NCI-H510A treated with DMSO at 0.1 percent for 48 hours (cell line): ENCODE measurements at regions not wholly inside any gene's neighbourhood (a gene's known extent, or its start where the extent isn't known, plus 50 kb on each side); places are given as distances from the start of the nearest gene placed in this dataset.
A peak's percentile ranks its signal among the peaks of the same experiment; 100 is the strongest.

Experiments used
- DNase-seq: peaks from one replicate; lab custom pipeline; 2025; lab: John Stamatoyannopoulos, UW

DNA sequence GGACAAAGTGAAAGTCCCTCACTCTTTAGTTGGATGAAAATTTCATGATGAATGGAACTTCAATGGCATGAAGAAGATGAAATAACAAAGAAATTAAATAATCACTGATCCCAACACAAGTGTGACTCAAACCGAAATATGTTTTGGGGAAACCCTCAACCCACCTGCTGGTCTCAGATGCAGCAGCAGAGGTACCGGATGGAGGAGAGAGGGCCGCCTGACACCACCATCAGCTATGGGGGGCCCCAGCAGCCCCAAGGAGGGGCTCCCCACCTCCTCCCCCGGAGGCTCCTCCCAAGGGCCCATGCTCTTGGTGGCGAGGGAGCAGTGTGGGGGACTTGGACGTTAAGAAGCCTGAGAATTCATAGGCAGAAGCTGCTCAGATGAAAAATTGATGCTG lies 137.2 kb upstream of the ADARB2 start:
- DNase-seq: no peak

DNA sequence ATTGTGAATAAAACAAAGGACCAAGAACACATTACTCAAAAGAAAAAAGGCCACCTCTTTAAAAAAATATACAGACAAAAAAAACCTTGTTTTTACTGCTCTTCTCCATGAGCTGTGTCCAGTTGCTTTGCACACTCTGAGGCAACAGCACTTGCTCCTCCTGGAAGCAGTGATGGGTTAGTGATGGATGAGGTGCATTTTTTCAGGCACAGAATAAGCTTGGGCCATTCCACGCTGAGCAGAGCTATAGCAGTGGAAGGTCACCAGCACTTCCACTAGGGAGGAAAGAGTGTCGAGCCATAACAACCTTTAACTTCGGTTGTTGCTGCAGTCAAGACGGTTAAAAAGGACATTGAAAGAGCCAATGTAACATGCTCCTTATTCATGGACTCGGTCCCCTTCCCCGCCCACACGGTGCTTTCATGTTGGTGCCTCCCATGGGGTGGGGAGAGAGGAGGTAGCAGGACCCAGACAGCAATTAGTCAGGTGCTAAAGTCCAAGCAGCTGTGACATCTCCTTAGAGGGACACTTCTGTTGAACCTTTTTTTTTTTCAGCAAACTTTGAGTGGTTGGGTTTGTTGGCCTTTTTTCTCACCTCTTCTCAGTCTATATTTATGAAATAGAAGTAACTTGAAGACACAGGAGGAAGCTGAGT lies 136.5 kb upstream of the ADARB2 start:
- DNase-seq: no peak

DNA sequence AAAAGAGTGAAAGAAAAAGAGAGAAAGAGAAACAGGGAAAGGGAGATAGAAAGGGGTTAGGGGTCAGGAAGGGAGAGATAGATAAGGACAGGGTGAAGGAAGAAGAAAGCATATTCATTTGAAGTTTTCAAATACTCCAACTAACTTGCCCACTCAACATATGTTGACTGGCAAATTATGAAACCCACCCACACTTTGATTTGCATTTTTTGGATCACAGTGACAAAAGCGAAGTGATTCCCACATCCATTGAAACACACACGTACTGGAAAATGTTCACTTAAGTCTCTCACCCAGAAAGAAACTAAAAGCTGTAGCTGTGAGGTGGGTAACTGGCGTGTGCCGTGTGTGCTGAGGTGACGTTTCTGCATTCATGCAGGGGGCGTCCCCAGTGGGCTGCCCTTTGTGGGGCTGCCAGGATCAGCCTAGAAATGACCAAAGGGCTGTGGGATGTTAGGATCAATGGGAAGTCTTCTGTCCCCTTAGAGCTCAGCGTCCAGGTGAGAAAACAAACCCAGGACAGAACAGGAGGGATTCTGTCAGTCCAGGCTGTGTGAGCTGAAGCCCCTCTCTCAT lies 134.9 kb upstream of the ADARB2 start:
- no peak for DNase-seq

DNA sequence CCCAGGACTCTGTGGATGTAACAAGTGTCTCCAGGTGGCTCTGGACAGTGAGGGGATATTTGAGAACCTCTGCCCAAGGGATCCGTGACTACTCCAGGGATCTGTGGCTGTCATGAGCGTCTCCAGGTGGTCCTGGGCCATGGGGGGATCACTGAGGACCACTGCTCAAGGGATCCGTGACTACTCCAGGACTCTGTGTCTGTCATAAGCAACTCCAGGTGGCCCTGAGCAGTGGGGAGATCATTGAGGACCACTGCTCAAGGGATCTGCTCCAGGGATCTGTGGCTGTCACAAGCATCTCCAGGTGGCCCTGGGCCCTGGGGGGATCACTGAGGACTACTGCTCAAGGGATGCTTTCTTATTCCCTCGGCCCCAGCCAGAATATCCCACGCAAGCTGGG lies 133.2 kb upstream of the ADARB2 start:
- no peak for DNase-seq

DNA sequence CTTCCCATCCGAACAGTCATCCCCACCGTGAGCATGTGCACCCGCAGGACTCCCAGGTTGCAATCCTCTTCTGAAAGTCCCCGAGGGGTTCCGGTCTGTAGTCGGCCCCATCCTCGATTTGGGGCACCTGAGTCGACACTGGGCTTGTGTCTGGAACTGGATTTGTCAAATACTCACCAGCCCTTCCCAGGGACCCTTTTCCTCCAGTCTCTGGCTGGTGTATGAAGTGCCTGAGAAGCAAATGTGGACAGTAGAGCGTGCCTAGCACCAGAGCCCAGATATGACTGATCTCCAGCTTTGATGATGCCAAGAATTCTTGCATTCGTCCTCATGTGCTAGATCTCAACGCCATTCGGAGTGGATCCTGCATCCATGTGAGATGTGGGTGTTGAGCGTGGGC lies 132.5 kb upstream of the ADARB2 start:
- DNase-seq: no peak

DNA sequence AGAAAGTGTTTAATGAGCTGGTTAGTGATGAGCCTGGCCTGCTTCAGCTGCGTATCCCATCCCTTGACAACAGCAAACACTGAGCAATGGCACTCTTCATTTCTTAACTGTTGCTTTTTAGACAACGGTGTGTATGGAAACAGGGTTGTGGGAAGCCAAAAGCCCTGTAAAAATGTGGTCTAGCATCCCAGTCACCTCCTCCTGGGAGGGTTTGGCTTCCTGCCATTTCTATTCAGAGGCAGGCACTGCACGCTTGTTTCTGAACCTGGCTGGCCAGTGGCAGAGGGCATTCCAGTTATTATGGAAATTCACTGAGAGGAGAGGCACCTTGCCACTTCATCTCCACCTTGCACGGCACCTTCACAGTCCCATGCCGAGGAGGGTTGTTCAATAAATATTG lies 123.0 kb upstream of the ADARB2 start:
- DNase-seq: peak; percentile 43

DNA sequence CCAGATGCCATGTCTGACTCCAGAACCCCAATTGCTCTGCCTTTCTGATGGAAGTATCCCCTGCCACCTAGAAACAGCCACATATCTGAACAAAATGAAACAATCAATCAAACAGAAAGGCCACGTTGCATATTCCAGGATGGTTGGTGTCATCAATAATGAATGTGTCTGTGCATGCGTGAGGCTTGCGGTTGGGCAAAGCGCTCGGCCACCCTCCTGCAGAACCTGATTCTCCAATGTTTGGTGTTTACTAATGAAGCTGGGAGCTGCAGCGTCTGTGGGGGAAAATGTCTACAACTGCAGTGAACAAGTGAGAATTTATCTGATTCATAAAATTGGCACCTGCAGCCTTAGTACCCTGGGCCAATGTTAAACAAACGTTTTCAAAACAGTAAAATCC lies 121.2 kb upstream of the ADARB2 start:
- no peak for DNase-seq

DNA sequence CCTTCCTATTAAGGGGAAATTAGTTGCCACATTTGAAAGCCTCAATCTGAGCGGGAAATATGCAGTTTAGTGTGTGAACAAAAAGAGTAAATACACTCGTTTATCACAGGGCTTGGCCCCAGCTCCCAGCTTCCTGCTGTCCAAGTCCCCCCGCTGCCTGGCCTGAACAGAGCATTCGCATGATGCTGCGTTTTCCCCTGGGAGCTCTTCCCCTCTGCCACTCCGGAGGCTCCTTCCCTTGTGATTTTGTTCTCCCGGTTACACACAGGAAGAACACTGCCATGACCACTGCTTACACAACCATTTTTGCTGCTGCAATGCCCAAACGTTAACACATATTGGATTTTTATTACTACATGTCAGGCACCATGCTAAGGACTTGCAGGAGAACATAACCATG lies 120.7 kb upstream of the ADARB2 start:
- no peak for DNase-seq

DNA sequence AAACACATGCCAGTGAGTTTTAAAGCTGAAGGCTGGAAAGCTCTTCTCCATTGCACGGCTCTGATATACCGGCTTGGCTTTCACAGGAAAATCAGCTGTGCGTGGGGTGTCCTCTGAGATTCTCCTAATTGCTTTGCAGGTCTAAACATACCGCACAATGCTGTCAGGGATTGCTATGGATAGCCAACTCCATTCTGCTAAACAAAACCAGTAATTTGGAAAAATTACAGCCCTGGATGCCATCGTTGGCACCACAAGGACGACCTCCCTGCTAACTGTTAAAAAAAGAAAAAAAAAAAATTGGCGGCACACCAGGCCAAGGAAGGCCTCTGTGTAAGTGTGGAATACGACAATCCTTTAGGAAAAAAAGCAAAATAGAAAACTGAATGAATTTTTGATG lies 118.6 kb upstream of the ADARB2 start:
- no peak for DNase-seq

DNA sequence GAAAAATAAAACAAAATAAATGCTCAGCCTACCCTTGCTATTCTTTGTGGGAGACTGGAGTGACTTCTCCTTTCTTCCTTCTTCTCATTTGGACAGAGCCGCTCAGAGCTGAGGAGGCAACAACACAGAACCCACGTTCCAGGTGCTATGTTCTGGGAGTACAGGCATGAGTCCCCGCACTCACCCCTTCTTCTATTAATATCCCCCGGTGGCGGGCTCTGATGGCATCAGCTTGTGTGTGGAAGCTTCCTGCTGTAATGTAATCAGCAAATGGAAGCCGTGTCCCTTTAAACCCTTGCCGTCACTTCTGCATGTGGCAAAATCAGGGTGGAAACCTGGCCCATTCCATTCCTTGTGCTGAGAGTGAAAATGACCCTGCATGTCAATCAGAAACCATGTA lies 116.9 kb upstream of the ADARB2 start:
- no peak for DNase-seq

DNA sequence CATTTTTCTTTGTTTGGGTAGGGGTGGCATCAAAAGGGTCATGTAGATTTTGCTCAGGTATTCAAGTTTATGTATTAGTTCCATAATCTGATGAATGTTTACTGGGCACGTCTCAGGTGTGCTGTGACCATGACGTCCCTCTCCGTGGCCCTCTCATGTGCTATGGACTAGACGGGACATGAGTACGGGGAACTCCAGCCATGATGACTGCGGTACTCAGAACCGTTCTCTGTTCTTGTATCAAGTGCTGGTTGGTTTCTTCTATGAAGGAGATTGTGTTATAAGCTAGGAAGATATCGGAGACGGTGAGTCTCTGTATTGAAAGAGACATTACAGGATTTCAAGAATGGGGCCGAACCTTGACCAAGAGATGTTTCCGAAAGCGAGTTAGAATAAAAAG lies 116.5 kb upstream of the ADARB2 start:
- no peak for DNase-seq

DNA sequence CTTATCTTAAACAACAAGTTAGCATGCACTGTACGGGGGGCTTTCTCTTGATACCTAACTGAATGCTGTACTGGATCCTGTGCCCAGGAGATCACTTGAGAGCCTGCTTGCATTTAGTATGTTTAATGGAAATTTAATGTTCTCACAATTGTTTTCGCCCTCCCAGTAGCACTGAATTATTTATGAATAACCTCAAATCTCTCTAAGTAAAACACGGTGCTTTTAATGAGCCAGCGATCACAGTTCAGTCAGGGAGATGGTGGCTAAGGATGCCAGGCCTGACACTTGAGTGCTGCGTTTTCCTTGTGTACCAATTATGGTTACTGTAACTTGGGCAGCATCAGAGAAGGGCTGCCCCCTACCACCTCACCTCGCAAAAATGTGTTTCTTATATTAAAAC lies 115.5 kb upstream of the ADARB2 start:
- DNase-seq: no peak

DNA sequence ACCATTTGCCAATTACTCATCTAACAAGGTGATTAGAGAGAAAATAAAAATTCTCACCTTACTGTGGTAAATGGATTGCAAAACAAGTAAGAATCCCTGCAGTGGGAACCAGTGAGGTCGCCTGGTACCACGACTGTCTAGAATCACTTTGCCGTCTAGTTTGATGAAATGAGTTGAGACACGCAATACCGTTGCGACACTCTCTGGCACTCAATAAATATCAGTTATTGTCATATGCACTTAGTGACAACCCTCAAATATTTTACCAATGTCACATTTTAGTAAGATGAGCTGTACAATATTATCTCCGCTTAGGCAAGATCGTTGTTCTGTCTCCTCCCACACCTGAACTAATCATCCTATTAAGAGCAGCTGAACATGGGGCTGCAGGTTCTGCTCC lies 114.4 kb upstream of the ADARB2 start:
- no peak for DNase-seq

DNA sequence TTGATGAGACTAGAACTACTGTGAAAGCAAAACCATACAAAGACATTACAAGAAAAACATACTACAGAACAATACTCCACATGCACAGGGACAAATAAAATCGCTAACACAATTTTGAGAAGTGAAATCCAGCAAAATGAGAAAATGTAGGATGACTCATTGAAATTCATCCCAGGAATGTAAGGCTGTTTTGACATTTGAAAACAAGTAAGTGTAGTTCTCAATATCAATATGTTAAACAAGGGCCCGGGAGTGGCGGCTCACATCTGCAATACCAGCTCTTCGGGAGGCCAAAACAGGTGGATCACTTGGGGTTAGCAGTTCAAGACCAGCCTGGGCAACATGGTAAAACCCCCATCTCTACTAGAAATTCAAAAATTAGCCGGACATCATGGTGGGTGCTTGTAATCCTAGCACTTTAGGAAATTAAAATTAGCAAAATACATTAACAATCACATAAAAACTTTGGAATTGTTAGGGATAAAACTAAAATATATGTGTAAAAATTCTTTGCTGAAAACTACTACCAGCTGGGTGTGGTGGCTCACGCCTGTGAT lies 113.7 kb upstream of the ADARB2 start:
- no peak for DNase-seq

DNA sequence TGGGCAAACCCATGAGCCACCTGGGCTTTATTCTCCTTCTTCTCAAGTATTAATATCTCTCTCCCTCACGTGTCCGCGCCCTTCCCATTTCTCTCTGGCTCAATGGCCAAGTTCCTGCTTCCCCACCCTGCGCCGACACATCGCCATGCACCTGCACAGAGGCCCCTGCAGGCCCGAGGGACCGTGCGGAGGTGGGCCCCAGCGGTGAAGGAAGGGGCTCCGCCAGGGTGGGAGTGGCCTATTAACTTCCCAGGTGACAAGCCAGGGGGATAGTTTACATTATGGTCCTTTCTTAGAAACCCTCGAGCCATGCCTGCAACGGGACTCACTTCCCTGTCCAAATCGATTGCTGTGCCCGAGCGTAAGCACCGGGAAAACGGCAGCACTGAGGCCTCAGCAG lies 110.0 kb upstream of the ADARB2 start:
- no peak for DNase-seq

DNA sequence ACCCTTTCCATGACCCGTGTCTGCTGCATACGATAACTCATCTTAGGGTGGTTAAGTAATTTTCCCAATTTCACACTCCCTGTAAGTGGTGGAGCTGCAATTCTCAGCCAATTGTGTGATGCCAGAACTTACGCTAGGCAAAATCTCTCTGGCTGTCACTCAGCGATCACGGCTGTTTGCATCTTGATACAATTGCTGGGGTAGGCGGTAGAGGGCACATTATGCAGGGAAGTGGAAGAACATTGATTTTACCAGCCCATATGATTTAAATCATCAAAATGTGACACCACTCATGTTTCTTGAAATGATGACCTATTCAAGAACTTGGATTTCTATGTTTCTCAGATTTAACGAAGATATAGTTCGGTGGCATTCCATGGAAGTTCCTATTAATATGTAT lies 108.7 kb upstream of the ADARB2 start:
- no peak for DNase-seq

DNA sequence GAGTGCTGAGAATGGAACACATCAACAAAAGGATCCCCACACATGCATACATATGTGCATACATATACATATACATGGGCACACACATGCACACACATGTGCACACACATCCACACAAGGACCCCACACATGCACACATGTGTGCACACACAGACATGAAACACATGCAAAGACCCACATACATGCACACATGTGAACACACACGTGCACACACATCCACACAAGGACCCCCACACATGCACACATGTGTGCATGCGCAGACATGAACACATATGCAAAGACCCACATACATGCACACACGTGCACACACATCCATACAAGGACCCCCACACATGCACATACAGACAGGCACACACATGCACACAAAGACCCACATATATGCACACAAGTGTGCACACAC lies 104.4 kb upstream of the ADARB2 start:
- no peak for DNase-seq

DNA sequence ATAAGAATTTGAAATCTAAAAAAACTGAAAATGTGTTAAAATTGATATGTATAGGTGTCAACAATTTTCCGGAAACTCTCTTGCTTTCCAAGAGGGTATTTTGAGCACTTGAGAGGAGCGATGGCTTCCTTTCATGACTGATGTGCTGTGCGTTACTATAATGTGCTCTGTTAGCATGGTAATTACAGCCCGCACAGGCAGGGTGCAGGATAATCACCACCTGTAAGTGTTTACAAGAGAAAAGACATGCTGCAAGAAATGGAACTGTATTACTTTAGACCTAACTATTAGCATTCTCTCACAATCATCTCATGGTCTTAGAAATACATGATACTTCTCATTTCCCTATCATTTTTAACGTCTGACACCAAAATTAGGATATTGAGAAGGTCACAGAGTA lies 92.4 kb upstream of the ADARB2 start:
- DNase-seq: no peak

DNA sequence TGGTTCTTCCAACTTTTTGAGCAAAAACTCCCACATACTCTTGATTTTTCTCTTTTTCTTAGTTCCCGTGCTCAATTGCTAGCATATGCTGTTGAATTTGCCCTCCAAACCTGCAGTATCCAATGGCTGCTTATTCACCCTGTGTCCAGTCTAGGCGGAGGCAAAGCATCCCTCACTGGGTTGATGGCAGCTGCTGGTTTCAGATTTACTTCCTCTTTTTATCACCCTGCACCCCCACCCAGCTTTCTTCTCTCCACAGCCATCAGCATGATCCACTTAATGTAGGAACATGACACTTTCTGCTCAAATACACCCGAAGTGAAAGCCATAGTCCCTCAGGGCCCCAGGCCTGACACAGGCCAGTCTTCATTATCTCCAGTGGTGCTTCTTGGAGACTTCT lies 87.6 kb upstream of the ADARB2 start:
- no peak for DNase-seq

DNA sequence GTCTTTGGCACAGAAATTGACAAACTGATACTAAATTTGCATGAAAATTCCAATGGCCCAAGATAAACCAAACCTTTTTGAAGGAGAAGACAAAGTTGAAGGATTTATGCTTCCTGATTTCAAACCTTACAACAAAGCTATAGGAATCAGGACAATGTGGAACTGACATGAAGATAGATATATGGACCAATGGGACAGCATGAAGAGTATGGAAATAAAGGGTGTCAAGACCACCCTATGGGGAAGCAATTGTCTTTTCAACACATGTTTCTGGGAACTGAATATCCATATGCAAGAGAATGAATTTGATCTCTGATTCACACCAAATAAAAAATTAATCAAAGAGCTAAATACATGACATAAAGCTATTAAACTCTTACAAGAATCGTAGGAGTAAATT lies 77.2 kb upstream of the ADARB2 start:
- DNase-seq: no peak

DNA sequence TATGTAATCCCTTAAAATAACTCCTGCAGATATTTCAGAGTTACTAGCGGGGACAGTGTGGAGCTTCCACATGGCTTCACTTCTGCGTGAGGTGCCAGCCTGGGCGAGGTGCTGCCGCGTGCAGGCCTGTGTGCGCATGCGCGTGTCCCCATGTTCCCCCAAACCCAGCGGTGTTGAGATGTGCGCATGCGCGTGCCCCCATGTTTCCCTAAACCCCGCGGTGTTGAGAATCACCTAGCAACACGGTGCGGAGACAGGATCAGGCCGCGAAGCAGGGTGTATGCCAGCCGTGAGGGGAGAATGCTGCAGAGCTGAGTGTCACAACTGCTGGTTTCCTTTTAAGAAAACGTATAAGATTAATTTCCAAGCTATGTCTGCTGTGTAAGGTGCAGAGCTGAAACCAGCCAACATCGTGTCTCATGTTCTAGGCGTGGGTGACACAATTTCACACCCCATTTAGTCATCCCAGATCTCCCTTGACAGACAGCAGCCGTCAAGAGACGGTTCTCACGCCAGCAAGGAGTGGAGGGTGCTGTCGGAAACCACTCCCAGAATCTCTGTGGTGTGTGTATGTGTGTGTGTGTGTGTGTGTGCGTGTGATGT lies 71.9 kb upstream of the ADARB2 start:
- DNase-seq: no peak

DNA sequence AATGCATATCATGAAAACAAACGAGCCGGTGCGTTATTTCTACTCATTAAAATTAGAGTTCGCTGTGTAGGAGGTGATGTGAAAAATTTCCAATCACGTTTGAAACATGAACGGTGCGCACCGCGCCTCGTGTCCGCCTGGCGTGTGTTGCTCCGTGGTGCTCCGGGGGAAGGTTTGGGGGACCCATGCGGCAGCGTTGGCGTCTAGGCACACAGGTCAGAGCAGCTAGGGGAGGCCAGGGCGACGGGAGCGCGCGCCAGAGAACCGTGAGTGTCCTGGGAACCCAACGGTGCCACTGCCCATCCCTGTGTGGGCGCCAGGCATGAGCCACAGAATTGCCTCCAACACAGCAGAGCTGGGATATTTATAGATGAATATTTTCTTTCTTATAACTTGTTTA lies 70.6 kb upstream of the ADARB2 start:
- DNase-seq: no peak

DNA sequence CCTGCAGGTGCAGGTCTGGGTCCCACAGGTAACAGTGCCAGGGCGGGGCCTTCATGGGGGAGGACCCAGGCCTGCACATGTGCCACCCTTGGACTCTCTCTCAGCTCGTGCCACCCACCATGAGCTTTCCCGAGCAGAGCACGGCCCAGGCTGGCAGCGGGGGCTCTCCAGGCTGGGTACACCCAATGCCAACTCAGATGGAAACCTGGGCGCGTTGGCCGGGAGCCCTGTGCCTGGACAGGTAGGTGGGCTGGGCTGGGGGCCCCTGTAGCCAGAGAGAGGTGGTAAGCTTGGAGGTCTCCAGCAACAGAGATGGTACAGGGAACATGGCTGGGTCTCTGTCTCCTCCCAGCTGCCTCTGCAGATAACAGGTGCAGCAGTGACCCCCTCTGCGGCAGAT lies 69.9 kb upstream of the ADARB2 start:
- no peak for DNase-seq

DNA sequence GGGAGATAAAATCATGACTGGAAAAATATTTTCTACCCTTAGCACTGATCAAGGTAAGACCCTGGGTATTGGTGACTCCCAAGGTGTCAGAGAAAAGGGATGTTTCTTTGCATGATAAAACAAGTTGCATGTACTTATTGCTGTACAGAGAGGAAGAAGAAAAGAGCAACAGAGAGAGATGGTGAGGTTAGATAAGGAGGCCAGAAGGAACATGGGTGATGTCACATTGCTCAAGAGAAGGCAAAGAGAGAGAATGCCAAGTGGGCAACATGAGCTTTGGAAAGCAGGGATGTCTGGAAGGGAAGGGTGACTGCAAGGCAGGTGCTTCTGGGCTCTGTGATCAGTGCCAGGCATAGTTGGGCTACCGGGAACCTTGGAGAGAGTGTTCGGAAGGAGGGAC lies 65.1 kb upstream of the ADARB2 start:
- no peak for DNase-seq
